ENCODE measurements at regions not wholly inside any gene's neighbourhood (a gene's known extent, or its start where the extent isn't known, plus 50 kb on each side); places are given as distances from the start of the nearest gene placed in this dataset.
"Not testable (repeated sequence)": the region's sequence is repeated elsewhere in the genome, so short reads cannot be mapped to it uniquely, and the experiment has no call there.

- TF ChIP-seq POLR2A (IDR thresholded peaks at IDR 0.05), result no peak
- TF ChIP-seq, protein P1, sequence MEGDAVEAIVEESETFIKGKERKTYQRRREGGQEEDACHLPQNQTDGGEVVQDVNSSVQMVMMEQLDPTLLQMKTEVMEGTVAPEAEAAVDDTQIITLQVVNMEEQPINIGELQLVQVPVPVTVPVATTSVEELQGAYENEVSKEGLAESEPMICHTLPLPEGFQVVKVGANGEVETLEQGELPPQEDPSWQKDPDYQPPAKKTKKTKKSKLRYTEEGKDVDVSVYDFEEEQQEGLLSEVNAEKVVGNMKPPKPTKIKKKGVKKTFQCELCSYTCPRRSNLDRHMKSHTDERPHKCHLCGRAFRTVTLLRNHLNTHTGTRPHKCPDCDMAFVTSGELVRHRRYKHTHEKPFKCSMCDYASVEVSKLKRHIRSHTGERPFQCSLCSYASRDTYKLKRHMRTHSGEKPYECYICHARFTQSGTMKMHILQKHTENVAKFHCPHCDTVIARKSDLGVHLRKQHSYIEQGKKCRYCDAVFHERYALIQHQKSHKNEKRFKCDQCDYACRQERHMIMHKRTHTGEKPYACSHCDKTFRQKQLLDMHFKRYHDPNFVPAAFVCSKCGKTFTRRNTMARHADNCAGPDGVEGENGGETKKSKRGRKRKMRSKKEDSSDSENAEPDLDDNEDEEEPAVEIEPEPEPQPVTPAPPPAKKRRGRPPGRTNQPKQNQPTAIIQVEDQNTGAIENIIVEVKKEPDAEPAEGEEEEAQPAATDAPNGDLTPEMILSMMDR (IDR thresholded peaks at IDR 0.05), result no peak
- TF ChIP-seq EP300 (IDR thresholded peaks at IDR 0.05), result no peak
- H3K27ac ChIP-seq, result no peak overlapping the region
- H3K4me1 ChIP-seq, result no peaks in the 10 kb centered on the region
- no peak overlapping the region for H3K4me3 ChIP-seq
- no peaks in the 10 kb centered on the region for H3K27me3 ChIP-seq
- no peak for DNase-seq (ENCODE audit: low spot score in 2 of 2)
- 19 to 20% methylated on average over 1 of the region's 1 CpG for WGBS, 2 donors
- no peaks in the 10 kb centered on the region for H3K36me3 ChIP-seq
- H3K9me3 ChIP-seq, result no peaks in the 10 kb centered on the region
Observed at GRCh38 chrX:77276742-77277141, 170.4 kb upstream of the FGF16 start.

GRCh38 chrX:77277911-77278310 is 169.3 kb upstream of the FGF16 start:
- no peak for DNase-seq (ENCODE audit: low spot score in 2 of 2)
- no peaks in the 10 kb centered on the region for H3K9me3 ChIP-seq
- H3K27me3 ChIP-seq, result no peaks in the 10 kb centered on the region
- H3K4me3 ChIP-seq, result no peak overlapping the region
- 71 to 80% methylated on average over 2 of the region's 2 CpGs for WGBS, 2 donors
- no peak overlapping the region for H3K27ac ChIP-seq
- H3K36me3 ChIP-seq, result no peaks in the 10 kb centered on the region
- no peaks in the 10 kb centered on the region for H3K4me1 ChIP-seq
- TF ChIP-seq EP300 (IDR thresholded peaks at IDR 0.05) (no peak), POLR2A (IDR thresholded peaks at IDR 0.05) (no peak)
- TF ChIP-seq, protein P1 (IDR thresholded peaks at IDR 0.05), result no peak

- H3K4me3 ChIP-seq; H3K4me1 ChIP-seq; H3K36me3 ChIP-seq; DNase-seq (ENCODE audit: low spot score in 2 of 2); H3K27me3 ChIP-seq; H3K9me3 ChIP-seq; H3K27ac ChIP-seq: not testable (repeated sequence)
- 80 to 100% methylated on average over 3 to 5 of the region's 19 CpGs for WGBS, 2 donors
Observed at GRCh38 chrX:77279373-77279772, 167.8 kb upstream of the FGF16 start.

GRCh38 chrX:77293331-77293995 is 153.7 kb upstream of the FGF16 start:
- no peak overlapping the region for H3K4me3 ChIP-seq
- TF ChIP-seq POLR2A (IDR thresholded peaks at IDR 0.05), result no peak
- TF ChIP-seq EP300 (IDR thresholded peaks at IDR 0.05), result no peak
- TF ChIP-seq, protein P1 (IDR thresholded peaks at IDR 0.05), result no peak
- 65 to 73% methylated on average over 4 of the region's 4 CpGs for WGBS, 2 donors
- no peaks in the 10 kb centered on the region for H3K27me3 ChIP-seq
- no peaks in the 10 kb centered on the region for H3K4me1 ChIP-seq
- DNase-seq (ENCODE audit: low spot score in 2 of 2), result no peak
- no peak overlapping the region for H3K27ac ChIP-seq
- H3K36me3 ChIP-seq, result no peaks in the 10 kb centered on the region
- no peaks in the 10 kb centered on the region for H3K9me3 ChIP-seq

- WGBS, 2 donors, result 81 to 90% methylated on average over 5 of the region's 5 CpGs
- no peaks in the 10 kb centered on the region for H3K27me3 ChIP-seq
- no peak for DNase-seq (ENCODE audit: low spot score in 2 of 2)
- H3K27ac ChIP-seq, result no peak overlapping the region
- no peaks in the 10 kb centered on the region for H3K36me3 ChIP-seq
- H3K4me1 ChIP-seq, result no peaks in the 10 kb centered on the region
- no peak for TF ChIP-seq POLR2A (IDR thresholded peaks at IDR 0.05)
- TF ChIP-seq, protein P1 (IDR thresholded peaks at IDR 0.05), result no peak
- no peak for TF ChIP-seq EP300 (IDR thresholded peaks at IDR 0.05)
- peaks cover 0 to 1% (median 0%) of the 10 kb centered on the region in 4 donors for H3K9me3 ChIP-seq
- H3K4me3 ChIP-seq, result no peak overlapping the region
Observed at GRCh38 chrX:77298296-77298695, 148.9 kb upstream of the FGF16 start.

DNA sequence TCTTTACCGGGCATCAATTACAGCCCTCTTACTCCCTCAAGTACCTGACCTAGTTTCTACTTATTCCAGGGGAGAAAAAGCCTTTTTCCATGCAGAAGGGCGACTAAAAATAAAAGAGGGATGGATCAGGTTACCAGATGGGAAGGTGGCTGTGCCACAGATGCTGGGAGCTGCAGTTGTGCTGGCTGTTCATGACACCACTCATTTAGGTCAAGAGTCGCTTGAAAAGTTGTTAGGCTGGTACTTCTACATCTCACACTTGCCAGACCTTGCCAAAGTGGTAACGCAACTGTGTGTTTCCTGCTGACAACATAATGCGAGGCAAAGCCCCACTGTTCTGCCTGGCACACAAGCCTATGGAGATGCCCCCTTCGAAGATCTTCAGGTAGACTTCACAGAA is 148.4 kb upstream of the FGF16 start:
- H3K4me1 ChIP-seq, result no peaks in the 10 kb centered on the region
- no peaks in the 10 kb centered on the region for H3K27me3 ChIP-seq
- no peak overlapping the region for H3K27ac ChIP-seq
- no peaks in the 10 kb centered on the region for H3K36me3 ChIP-seq
- no peak overlapping the region for H3K4me3 ChIP-seq
- WGBS, 2 donors, result 63 to 79% methylated on average over 6 of the region's 6 CpGs
- no peak for TF ChIP-seq EP300 (IDR thresholded peaks at IDR 0.05)
- TF ChIP-seq, protein P1 (IDR thresholded peaks at IDR 0.05), result no peak
- no peak for TF ChIP-seq POLR2A (IDR thresholded peaks at IDR 0.05)
- H3K9me3 ChIP-seq, result peaks cover 0 to 6% (median 0%) of the 10 kb centered on the region in 4 donors
- DNase-seq (ENCODE audit: low spot score in 2 of 2), result no peak

All from tibial nerve (tissue), 4 donors.